ENCODE measurements at regions not wholly inside any gene's neighbourhood (a gene's known extent, or its start where the extent isn't known, plus 50 kb on each side); places are given as distances from the start of the nearest gene placed in this dataset.

GRCh38 chr21:21734088-21734487, 735.9 kb downstream of the NCAM2 start:
- CTCF ChIA-PET = interaction anchor here (1.8 kb wide), 1 partner anchor 319 kb away, joined by 3 read pairs; no protein-coding TSS in a partner anchor
- Histone ChIP-seq H3K79me2 (ENCODE audit: insufficient read depth) (no peaks in the 10 kb centered on the region), H3K27ac (ENCODE audit: low read depth in 2 of 2, low read length in 1 of 2) (no peak overlapping the region), H3K4me2 (no peak overlapping the region), H3F3A (replicated peaks; ENCODE audit: insufficient read depth) (peaks cover 5% of the 10 kb centered on the region), H2AFZ (ENCODE audit: low read depth) (no peak overlapping the region; the same call in 1 of the 2 replicates), H3K27me3 (ENCODE audit: insufficient read depth) (no peaks in the 10 kb centered on the region), H4K20me1 (ENCODE audit: insufficient read depth) (no peaks in the 10 kb centered on the region), H3K9ac (no peak overlapping the region), H3K9me2 (no peaks in the 10 kb centered on the region; the same call in 1 of the 2 replicates), H3K4me3 (ENCODE audit: low read depth in 2 of 2, low read length in 1 of 2) (no peak overlapping the region), H3K4me1 (ENCODE audit: control insufficient read depth in 1 of 2, insufficient read depth in 2 of 2, low read depth in 1 of 2, low read length in 1 of 2) (no peaks in the 10 kb centered on the region), H3K36me3 (replicated peaks in 1 of 2; ENCODE audit: control insufficient read depth in 1 of 2, insufficient read depth in 2 of 2, low read length in 1 of 2) (no peaks in the 10 kb centered on the region), H3K9me3 (no peaks in the 10 kb centered on the region)
- no peak for DNase-seq
- no peak for TF ChIP-seq RAD21 (IDR thresholded peaks at IDR 0.05; ENCODE audit: low read length)
- no peak for TF ChIP-seq POLR2AphosphoS5 (IDR thresholded peaks at IDR 0.05; ENCODE audit: low read depth, low read length)
- no peak for TF ChIP-seq FOXJ3 (CRISPR knock-in tag; IDR thresholded peaks at IDR 0.05)
- no peak for TF ChIP-seq EZH2phosphoT487 (IDR thresholded peaks at IDR 0.05; ENCODE audit: borderline replicate concordance, low read depth)
- no peak for TF ChIP-seq MXI1 (IDR thresholded peaks at IDR 0.05; ENCODE audit: low read depth, low read length)
- TF ChIP-seq CTCF (IDR thresholded peaks at IDR 0.05) = no peak
- TF ChIP-seq, protein P1, sequence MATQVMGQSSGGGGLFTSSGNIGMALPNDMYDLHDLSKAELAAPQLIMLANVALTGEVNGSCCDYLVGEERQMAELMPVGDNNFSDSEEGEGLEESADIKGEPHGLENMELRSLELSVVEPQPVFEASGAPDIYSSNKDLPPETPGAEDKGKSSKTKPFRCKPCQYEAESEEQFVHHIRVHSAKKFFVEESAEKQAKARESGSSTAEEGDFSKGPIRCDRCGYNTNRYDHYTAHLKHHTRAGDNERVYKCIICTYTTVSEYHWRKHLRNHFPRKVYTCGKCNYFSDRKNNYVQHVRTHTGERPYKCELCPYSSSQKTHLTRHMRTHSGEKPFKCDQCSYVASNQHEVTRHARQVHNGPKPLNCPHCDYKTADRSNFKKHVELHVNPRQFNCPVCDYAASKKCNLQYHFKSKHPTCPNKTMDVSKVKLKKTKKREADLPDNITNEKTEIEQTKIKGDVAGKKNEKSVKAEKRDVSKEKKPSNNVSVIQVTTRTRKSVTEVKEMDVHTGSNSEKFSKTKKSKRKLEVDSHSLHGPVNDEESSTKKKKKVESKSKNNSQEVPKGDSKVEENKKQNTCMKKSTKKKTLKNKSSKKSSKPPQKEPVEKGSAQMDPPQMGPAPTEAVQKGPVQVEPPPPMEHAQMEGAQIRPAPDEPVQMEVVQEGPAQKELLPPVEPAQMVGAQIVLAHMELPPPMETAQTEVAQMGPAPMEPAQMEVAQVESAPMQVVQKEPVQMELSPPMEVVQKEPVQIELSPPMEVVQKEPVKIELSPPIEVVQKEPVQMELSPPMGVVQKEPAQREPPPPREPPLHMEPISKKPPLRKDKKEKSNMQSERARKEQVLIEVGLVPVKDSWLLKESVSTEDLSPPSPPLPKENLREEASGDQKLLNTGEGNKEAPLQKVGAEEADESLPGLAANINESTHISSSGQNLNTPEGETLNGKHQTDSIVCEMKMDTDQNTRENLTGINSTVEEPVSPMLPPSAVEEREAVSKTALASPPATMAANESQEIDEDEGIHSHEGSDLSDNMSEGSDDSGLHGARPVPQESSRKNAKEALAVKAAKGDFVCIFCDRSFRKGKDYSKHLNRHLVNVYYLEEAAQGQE (IDR thresholded peaks at IDR 0.05; ENCODE audit: low read depth, low read length) = no peak
- TF ChIP-seq, protein P2, sequence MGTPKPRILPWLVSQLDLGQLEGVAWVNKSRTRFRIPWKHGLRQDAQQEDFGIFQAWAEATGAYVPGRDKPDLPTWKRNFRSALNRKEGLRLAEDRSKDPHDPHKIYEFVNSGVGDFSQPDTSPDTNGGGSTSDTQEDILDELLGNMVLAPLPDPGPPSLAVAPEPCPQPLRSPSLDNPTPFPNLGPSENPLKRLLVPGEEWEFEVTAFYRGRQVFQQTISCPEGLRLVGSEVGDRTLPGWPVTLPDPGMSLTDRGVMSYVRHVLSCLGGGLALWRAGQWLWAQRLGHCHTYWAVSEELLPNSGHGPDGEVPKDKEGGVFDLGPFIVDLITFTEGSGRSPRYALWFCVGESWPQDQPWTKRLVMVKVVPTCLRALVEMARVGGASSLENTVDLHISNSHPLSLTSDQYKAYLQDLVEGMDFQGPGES (IDR thresholded peaks at IDR 0.05; ENCODE audit: low read depth, low read length) = no peak
- no peak for TF ChIP-seq RFX5 (IDR thresholded peaks at IDR 0.05; ENCODE audit: low read length)
- TF ChIP-seq CHD2 (IDR thresholded peaks at IDR 0.05; ENCODE audit: low read length, partially characterized antibody) = no peak
- TF ChIP-seq RXRA (IDR thresholded peaks at IDR 0.05; ENCODE audit: borderline replicate concordance, low read depth) = no peak
- TF ChIP-seq FOSL2 (IDR thresholded peaks at IDR 0.05; ENCODE audit: borderline replicate concordance, low read depth) = no peak
- TF ChIP-seq GABPA (IDR thresholded peaks at IDR 0.05; ENCODE audit: low read depth) = no peak
- TF ChIP-seq MAX (IDR thresholded peaks at IDR 0.05; ENCODE audit: low read depth) = no peak
- TF ChIP-seq GATA2 (CRISPR knock-in tag; IDR thresholded peaks at IDR 0.05) = no peak
- TF ChIP-seq NRF1 (IDR thresholded peaks at IDR 0.05; ENCODE audit: low read depth, low read length) = no peak
- TF ChIP-seq, protein P3, sequence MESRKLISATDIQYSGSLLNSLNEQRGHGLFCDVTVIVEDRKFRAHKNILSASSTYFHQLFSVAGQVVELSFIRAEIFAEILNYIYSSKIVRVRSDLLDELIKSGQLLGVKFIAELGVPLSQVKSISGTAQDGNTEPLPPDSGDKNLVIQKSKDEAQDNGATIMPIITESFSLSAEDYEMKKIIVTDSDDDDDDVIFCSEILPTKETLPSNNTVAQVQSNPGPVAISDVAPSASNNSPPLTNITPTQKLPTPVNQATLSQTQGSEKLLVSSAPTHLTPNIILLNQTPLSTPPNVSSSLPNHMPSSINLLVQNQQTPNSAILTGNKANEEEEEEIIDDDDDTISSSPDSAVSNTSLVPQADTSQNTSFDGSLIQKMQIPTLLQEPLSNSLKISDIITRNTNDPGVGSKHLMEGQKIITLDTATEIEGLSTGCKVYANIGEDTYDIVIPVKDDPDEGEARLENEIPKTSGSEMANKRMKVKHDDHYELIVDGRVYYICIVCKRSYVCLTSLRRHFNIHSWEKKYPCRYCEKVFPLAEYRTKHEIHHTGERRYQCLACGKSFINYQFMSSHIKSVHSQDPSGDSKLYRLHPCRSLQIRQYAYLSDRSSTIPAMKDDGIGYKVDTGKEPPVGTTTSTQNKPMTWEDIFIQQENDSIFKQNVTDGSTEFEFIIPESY (IDR thresholded peaks at IDR 0.05; ENCODE audit: borderline replicate concordance, low read depth) = no peak
- POLR2A ChIA-PET = no interaction called here
- WGBS (ENCODE audit: low lambda C conversion rate) = 81% methylated on average over 1 of the region's 1 CpG

Measured in SK-N-SH (cell line).